PFSK-1 (cell line): ENCODE measurements at regions not wholly inside any gene's neighbourhood (a gene's known extent, or its start where the extent isn't known, plus 50 kb on each side); places are given as distances from the start of the nearest gene placed in this dataset.

Source experiments
- FOXP2 ChIP-seq: optimal IDR thresholded peaks from 2 replicates; pipeline ENCODE3; 2011; ENCODE audit warnings: borderline replicate concordance, control low read depth, inconsistent platforms; ENCODE audit not compliant: insufficient read depth; ENCODE audit errors: extremely low read length, extremely low read depth
- POLR2AphosphoS5 ChIP-seq: IDR thresholded peaks from 2 replicates; pipeline ENCODE4 v1.6.1; 2012; ENCODE audit warnings: low read depth, mild to moderate bottlenecking, control low read depth, low read length, moderate library complexity
- SIN3A ChIP-seq: IDR thresholded peaks from 2 replicates; pipeline ENCODE4 v1.6.1; 2012; ENCODE audit warnings: mild to moderate bottlenecking, low read length, moderate library complexity, borderline replicate concordance; ENCODE audit not compliant: insufficient read depth
- TAF1 ChIP-seq: IDR thresholded peaks from 2 replicates; pipeline ENCODE4 v1.6.1; 2012; ENCODE audit warnings: low read length, control low read depth, borderline replicate concordance; ENCODE audit not compliant: insufficient read depth
- TF ChIP-seq, protein P1 (sequence below), 2 experiments: IDR thresholded peaks; 2 replicates each; pipeline versions ENCODE4 v1.6.1 to v1.8.0; 2011 to 2012; ENCODE audit warnings: low read depth in 2 of 2, low read length in 2 of 2, control low read depth in 1 of 2, inconsistent platforms in 1 of 2, mild to moderate bottlenecking in 1 of 2, moderate library complexity in 1 of 2; ENCODE audit not compliant: insufficient read depth in 1 of 2

DNA sequence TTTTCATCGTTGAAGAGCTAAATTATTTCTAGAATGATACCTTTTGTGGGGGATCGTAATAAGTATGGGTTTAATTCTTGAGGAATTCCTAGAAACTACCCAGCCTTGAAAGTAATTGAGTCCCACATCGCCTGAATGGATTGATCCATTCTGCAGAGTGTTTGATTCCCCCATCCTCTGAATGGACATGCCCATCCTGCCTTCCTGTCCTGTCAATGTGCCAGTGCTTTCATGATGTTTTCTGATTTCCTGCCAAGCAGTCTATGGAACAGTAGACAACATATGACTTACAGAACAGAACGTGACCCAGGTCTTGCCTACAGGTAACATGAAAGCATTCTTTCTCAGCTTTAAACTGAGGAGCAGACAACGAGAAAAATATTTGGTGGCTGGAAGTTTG, 319.2 kb downstream of the DRD1 start:
- TF ChIP-seq, protein P1, sequence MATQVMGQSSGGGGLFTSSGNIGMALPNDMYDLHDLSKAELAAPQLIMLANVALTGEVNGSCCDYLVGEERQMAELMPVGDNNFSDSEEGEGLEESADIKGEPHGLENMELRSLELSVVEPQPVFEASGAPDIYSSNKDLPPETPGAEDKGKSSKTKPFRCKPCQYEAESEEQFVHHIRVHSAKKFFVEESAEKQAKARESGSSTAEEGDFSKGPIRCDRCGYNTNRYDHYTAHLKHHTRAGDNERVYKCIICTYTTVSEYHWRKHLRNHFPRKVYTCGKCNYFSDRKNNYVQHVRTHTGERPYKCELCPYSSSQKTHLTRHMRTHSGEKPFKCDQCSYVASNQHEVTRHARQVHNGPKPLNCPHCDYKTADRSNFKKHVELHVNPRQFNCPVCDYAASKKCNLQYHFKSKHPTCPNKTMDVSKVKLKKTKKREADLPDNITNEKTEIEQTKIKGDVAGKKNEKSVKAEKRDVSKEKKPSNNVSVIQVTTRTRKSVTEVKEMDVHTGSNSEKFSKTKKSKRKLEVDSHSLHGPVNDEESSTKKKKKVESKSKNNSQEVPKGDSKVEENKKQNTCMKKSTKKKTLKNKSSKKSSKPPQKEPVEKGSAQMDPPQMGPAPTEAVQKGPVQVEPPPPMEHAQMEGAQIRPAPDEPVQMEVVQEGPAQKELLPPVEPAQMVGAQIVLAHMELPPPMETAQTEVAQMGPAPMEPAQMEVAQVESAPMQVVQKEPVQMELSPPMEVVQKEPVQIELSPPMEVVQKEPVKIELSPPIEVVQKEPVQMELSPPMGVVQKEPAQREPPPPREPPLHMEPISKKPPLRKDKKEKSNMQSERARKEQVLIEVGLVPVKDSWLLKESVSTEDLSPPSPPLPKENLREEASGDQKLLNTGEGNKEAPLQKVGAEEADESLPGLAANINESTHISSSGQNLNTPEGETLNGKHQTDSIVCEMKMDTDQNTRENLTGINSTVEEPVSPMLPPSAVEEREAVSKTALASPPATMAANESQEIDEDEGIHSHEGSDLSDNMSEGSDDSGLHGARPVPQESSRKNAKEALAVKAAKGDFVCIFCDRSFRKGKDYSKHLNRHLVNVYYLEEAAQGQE (IDR thresholded peaks at IDR 0.05; ENCODE audit: insufficient read depth in 1 of 2, low read depth in 2 of 2, low read length in 2 of 2): no peak
- TF ChIP-seq TAF1: no peak
- TF ChIP-seq POLR2AphosphoS5: no peak
- no peak for TF ChIP-seq FOXP2
- TF ChIP-seq SIN3A: no peak
